ENCODE measurements at regions not wholly inside any gene's neighbourhood (a gene's known extent, or its start where the extent isn't known, plus 50 kb on each side); places are given as distances from the start of the nearest gene placed in this dataset.

DNA sequence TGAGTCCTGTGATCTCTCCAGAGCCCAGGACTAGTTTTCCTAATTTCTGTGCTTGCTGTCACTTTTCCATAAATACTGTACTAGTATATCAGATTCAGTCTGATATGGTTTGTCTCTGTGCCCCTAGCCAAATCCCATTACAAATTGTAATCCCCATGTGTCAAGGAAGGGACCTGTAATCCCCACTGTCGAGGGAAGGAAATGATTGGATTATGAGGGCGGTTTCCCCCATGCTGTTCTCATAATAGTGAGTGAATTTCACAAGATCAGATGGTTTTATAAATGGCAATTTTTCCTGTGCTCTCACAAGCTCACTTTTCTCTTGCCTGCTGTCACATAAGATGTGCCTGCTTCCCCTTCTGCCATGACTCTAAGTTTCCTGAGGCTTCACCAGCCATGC lies 54.8 kb upstream of the IFRD1 start:
- ATAC-seq (no peak), DNase-seq (no peak), FAIRE-seq (no peak)
- 89 to 97% methylated on average over 2 of the region's 2 CpGs for WGBS, 2 donors
- Histone ChIP-seq H3K27me3 (no peaks in the 10 kb centered on the region), H3K36me3 (no peaks in the 10 kb centered on the region), H3K9me3 (no peaks in the 10 kb centered on the region), H3K4me3 (no peak overlapping the region), H3K27ac (no peak overlapping the region), H3K4me1 (no peaks in the 10 kb centered on the region)
- TF ChIP-seq, protein P1, sequence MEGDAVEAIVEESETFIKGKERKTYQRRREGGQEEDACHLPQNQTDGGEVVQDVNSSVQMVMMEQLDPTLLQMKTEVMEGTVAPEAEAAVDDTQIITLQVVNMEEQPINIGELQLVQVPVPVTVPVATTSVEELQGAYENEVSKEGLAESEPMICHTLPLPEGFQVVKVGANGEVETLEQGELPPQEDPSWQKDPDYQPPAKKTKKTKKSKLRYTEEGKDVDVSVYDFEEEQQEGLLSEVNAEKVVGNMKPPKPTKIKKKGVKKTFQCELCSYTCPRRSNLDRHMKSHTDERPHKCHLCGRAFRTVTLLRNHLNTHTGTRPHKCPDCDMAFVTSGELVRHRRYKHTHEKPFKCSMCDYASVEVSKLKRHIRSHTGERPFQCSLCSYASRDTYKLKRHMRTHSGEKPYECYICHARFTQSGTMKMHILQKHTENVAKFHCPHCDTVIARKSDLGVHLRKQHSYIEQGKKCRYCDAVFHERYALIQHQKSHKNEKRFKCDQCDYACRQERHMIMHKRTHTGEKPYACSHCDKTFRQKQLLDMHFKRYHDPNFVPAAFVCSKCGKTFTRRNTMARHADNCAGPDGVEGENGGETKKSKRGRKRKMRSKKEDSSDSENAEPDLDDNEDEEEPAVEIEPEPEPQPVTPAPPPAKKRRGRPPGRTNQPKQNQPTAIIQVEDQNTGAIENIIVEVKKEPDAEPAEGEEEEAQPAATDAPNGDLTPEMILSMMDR (IDR thresholded peaks at IDR 0.05): no peak
- intact Hi-C loops (cut with DNase I): no loop called here

DNA sequence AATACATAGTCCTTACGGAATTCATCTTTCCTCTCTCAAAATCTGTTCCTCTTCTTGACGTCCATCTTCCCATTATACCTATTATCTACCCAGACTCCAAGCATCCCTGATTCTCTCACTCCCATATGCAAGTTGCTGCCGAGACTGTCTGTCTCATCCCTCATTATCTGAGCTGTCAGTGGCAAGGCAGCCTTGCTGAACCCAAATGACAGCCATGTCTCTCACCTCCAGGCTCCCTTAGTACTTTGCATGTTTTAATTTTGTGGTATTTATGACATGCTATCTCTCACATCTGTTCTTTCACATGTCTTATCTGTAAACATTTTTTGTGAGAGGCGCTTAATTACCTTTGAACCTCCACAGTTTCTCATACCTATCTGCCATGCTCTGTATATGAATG lies 54.4 kb upstream of the IFRD1 start:
- no peak overlapping the region for H3K4me3 ChIP-seq
- FAIRE-seq (no peak), DNase-seq (no peak), ATAC-seq (no peak)
- 70 to 73% methylated on average over 4 of the region's 4 CpGs for WGBS, 2 donors
- no peak overlapping the region for H3K27ac ChIP-seq
- no peaks in the 10 kb centered on the region for H3K27me3 ChIP-seq
- TF ChIP-seq, protein P1 (IDR thresholded peaks at IDR 0.05): no peak
- no peaks in the 10 kb centered on the region for H3K36me3 ChIP-seq
- intact Hi-C loops (cut with DNase I): no loop called here
- no peaks in the 10 kb centered on the region for H3K9me3 ChIP-seq
- no peaks in the 10 kb centered on the region for H3K4me1 ChIP-seq

DNA sequence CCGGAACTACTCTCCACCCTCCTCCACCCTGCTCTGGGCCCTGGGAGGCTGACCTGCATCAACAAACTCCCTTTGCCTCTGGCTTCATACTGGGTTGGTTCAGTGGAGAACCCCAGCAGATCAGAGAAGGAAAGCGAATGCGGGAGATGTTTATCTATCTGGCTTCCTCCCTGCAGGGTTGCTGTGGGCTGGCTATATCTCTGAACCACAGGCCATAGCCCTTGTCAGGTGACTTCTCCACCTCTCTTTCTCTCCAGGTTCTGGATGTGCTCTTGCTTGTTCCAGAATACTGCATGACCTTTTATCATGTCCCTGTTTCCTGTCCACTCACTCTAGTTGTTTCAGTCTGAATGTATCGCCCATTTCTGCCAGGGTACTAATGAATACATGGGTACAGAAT lies 51.7 kb upstream of the IFRD1 start:
- ATAC-seq: no peak
- Histone ChIP-seq H3K27ac (no peak overlapping the region), H3K4me3 (no peak overlapping the region), H3K27me3 (no peaks in the 10 kb centered on the region), H3K9me3 (no peaks in the 10 kb centered on the region), H3K36me3 (no peaks in the 10 kb centered on the region), H3K4me1 (no peaks in the 10 kb centered on the region)
- no peak for FAIRE-seq
- DNase-seq: no peak
- intact Hi-C loops (cut with DNase I): no loop called here
- TF ChIP-seq, protein P1 (IDR thresholded peaks at IDR 0.05): no peak
- 67 to 81% methylated on average over 4 of the region's 4 CpGs for WGBS, 2 donors

DNA sequence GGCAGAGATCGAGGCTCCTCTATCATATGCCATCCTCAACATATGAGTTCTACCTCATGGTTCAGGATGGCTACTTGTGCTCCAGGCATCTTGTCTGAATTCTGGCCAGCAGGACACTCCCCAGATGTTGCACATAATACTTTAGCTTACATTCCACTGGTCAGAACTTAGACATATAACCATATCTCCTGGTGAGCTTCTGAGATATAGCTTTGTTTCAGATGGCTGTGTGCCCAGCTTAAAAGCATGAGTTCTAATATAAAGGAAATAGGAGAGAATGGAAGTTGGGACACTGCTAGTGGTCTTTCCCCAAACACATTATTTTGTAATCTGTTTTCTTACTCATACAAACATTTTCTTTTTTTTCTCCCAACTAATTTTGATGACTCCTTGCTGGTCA lies 50.8 kb upstream of the IFRD1 start:
- no peak for FAIRE-seq
- no peak for ATAC-seq
- H3K9me3 ChIP-seq: no peaks in the 10 kb centered on the region
- intact Hi-C loops (cut with DNase I): no loop called here
- H3K27me3 ChIP-seq: no peaks in the 10 kb centered on the region
- TF ChIP-seq, protein P1 (IDR thresholded peaks at IDR 0.05): no peak
- DNase-seq: no peak
- 94 to 100% methylated on average over 1 of the region's 1 CpG for WGBS, 2 donors
- no peaks in the 10 kb centered on the region for H3K4me1 ChIP-seq
- H3K27ac ChIP-seq: no peak overlapping the region
- no peaks in the 10 kb centered on the region for H3K36me3 ChIP-seq
- H3K4me3 ChIP-seq: no peak overlapping the region

DNA sequence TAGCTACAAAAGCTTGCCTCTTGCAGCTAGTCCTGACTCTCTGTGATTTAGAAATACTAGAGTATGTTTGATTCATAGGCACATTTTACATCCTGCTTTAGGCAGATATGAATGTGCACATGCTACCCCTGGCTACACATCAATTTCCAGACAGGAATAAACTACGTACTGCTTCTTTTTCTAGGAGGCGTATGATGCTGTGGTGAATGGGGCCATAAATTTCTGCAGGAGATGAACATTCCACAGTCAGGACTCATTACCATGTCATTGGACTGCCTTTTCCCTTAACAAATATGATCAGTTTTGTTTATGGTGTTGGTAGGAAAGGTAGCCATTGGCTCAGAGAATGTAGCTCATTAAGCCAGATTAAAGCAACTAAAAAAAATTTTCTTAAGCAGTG lies 50.1 kb upstream of the IFRD1 start:
- intact Hi-C loops (cut with DNase I): loop anchor here in 1 of 3 donors (10.0 kb wide), 1 partner anchor 625 kb away; no protein-coding TSS in a partner anchor
- no peak for FAIRE-seq
- H3K27me3 ChIP-seq: no peaks in the 10 kb centered on the region

More for the DNA sequence above, 50.1 kb upstream of the IFRD1 start:
- H3K27ac ChIP-seq: no peak overlapping the region
- H3K4me3 ChIP-seq: no peak overlapping the region
- ATAC-seq (no peak), DNase-seq (no peak)
- no peaks in the 10 kb centered on the region for H3K9me3 ChIP-seq
- TF ChIP-seq, protein P1 (IDR thresholded peaks at IDR 0.05): no peak
- no peaks in the 10 kb centered on the region for H3K4me1 ChIP-seq
- no peaks in the 10 kb centered on the region for H3K36me3 ChIP-seq
- WGBS, 2 donors: 80 to 91% methylated on average over 2 of the region's 2 CpGs

Measured in pancreas (tissue), 10 donors.